ENCODE measurements at regions not wholly inside any gene's neighbourhood (a gene's known extent, or its start where the extent isn't known, plus 50 kb on each side); places are given as distances from the start of the nearest gene placed in this dataset.
A peak's percentile ranks its signal among the peaks of the same experiment; 100 is the strongest.

DNA sequence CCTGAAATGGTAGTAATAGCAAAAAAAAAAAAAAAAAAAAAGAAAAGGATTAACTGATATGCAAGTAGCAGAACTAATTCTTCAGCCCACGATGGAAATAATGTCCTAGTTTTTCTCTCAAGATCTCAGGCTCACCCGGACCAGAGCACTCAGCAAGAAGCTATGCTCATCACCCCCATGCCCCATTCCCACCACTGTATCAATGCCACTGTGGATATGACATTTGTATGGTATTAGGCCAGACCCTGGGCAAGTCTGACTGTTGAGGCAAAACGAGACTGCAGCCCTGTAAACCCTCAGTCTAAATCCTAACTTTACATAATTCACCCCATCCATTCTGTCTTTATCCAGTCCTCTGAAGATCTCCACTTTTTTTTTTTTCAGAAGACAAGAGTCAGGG lies 186.1 kb upstream of the KLF14 start:
- Mint-ChIP-seq H3K4me1 (peaks cover 33% of the 10 kb centered on the region), H3K4me3 (no peak overlapping the region), H3K36me3 (no peaks in the 10 kb centered on the region), H3K9me3 (no peaks in the 10 kb centered on the region), H3K27me3 (ENCODE audit: low read depth) (no peaks in the 10 kb centered on the region; the same call in 1 of the 2 replicates), H3K27ac (no peak overlapping the region; the same call in 1 of the 2 replicates)
- no peak for DNase-seq (ENCODE audit: low spot score)
- POLR2A ChIA-PET = no interaction called here
- no peak for ATAC-seq
- no peak for TF ChIP-seq JUN (CRISPR knock-in tag; IDR thresholded peaks at IDR 0.05)
- no peak for TF ChIP-seq ESRRA (CRISPR knock-in tag; IDR thresholded peaks at IDR 0.05; ENCODE audit: borderline replicate concordance)
- no peak for TF ChIP-seq CREB1 (CRISPR knock-in tag; IDR thresholded peaks at IDR 0.05)
- no peak for TF ChIP-seq NR3C1 (CRISPR knock-in tag; conservative IDR thresholded peaks at IDR 0.05; ENCODE audit: low read depth)
- TF ChIP-seq RORB (CRISPR knock-in tag; IDR thresholded peaks at IDR 0.05) = no peak
- no peak for TF ChIP-seq CDX4 (CRISPR knock-in tag; IDR thresholded peaks at IDR 0.05; ENCODE audit: borderline replicate concordance)
- TF ChIP-seq, protein P1, sequence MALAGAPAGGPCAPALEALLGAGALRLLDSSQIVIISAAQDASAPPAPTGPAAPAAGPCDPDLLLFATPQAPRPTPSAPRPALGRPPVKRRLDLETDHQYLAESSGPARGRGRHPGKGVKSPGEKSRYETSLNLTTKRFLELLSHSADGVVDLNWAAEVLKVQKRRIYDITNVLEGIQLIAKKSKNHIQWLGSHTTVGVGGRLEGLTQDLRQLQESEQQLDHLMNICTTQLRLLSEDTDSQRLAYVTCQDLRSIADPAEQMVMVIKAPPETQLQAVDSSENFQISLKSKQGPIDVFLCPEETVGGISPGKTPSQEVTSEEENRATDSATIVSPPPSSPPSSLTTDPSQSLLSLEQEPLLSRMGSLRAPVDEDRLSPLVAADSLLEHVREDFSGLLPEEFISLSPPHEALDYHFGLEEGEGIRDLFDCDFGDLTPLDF (CRISPR knock-in tag; IDR thresholded peaks at IDR 0.05) = no peak
- TF ChIP-seq FOXP1 (CRISPR knock-in tag; IDR thresholded peaks at IDR 0.05; ENCODE audit: borderline replicate concordance) = no peak
- no peak for TF ChIP-seq RELA (CRISPR knock-in tag; IDR thresholded peaks at IDR 0.05; ENCODE audit: borderline replicate concordance)
- no peak for TF ChIP-seq ZNF671 (CRISPR knock-in tag; IDR thresholded peaks at IDR 0.05)
- no peak for TF ChIP-seq NFE2L1 (CRISPR knock-in tag; IDR thresholded peaks at IDR 0.05)
- no peak for TF ChIP-seq ZNF263 (CRISPR knock-in tag; IDR thresholded peaks at IDR 0.05; ENCODE audit: low read depth)
- CTCF ChIA-PET = no interaction called here

- ATAC-seq = peak; percentile 61
- ChIA-PET CTCF (interaction anchor here (0.5 to 3.8 kb wide), 5 partner anchors 25 to 551 kb away, joined by 3 to 37 read pairs (median 3); no protein-coding TSS in a partner anchor), POLR2A (interaction anchor here (1.0 kb wide), 1 partner anchor 9 kb away, joined by 3 read pairs; no protein-coding TSS in a partner anchor)
- TF ChIP-seq ETV6 (CRISPR knock-in tag; IDR thresholded peaks at IDR 0.05) = no peak
- TF ChIP-seq ZNF317 (CRISPR knock-in tag; IDR thresholded peaks at IDR 0.05; ENCODE audit: borderline replicate concordance, low read depth) = no peak
- no peak for TF ChIP-seq TEAD1 (CRISPR knock-in tag; IDR thresholded peaks at IDR 0.05)
- TF ChIP-seq IRF2 (CRISPR knock-in tag; IDR thresholded peaks at IDR 0.05; ENCODE audit: borderline replicate concordance, low read depth) = no peak
- TF ChIP-seq JUN (CRISPR knock-in tag; IDR thresholded peaks at IDR 0.05) = no peak
- no peak for TF ChIP-seq ZNF416 (CRISPR knock-in tag; IDR thresholded peaks at IDR 0.05)
- no peak for TF ChIP-seq NR3C1 (CRISPR knock-in tag; conservative IDR thresholded peaks at IDR 0.05; ENCODE audit: low read depth)
- TF ChIP-seq, protein P2, sequence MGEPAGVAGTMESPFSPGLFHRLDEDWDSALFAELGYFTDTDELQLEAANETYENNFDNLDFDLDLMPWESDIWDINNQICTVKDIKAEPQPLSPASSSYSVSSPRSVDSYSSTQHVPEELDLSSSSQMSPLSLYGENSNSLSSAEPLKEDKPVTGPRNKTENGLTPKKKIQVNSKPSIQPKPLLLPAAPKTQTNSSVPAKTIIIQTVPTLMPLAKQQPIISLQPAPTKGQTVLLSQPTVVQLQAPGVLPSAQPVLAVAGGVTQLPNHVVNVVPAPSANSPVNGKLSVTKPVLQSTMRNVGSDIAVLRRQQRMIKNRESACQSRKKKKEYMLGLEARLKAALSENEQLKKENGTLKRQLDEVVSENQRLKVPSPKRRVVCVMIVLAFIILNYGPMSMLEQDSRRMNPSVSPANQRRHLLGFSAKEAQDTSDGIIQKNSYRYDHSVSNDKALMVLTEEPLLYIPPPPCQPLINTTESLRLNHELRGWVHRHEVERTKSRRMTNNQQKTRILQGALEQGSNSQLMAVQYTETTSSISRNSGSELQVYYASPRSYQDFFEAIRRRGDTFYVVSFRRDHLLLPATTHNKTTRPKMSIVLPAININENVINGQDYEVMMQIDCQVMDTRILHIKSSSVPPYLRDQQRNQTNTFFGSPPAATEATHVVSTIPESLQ (CRISPR knock-in tag; IDR thresholded peaks at IDR 0.05) = no peak
- no peak for TF ChIP-seq RELA (CRISPR knock-in tag; IDR thresholded peaks at IDR 0.05; ENCODE audit: borderline replicate concordance)
- TF ChIP-seq, protein P3, sequence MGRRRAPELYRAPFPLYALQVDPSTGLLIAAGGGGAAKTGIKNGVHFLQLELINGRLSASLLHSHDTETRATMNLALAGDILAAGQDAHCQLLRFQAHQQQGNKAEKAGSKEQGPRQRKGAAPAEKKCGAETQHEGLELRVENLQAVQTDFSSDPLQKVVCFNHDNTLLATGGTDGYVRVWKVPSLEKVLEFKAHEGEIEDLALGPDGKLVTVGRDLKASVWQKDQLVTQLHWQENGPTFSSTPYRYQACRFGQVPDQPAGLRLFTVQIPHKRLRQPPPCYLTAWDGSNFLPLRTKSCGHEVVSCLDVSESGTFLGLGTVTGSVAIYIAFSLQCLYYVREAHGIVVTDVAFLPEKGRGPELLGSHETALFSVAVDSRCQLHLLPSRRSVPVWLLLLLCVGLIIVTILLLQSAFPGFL (CRISPR knock-in tag; IDR thresholded peaks at IDR 0.05; ENCODE audit: borderline replicate concordance) = no peak
- TF ChIP-seq TP53 (CRISPR knock-in tag; IDR thresholded peaks at IDR 0.05) = no peak
- TF ChIP-seq TEAD4 (CRISPR knock-in tag; IDR thresholded peaks at IDR 0.05) = no peak
- TF ChIP-seq, protein P4, sequence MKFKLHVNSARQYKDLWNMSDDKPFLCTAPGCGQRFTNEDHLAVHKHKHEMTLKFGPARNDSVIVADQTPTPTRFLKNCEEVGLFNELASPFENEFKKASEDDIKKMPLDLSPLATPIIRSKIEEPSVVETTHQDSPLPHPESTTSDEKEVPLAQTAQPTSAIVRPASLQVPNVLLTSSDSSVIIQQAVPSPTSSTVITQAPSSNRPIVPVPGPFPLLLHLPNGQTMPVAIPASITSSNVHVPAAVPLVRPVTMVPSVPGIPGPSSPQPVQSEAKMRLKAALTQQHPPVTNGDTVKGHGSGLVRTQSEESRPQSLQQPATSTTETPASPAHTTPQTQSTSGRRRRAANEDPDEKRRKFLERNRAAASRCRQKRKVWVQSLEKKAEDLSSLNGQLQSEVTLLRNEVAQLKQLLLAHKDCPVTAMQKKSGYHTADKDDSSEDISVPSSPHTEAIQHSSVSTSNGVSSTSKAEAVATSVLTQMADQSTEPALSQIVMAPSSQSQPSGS (CRISPR knock-in tag; IDR thresholded peaks at IDR 0.05; ENCODE audit: borderline replicate concordance, low read depth) = no peak
- TF ChIP-seq MYBL2 (CRISPR knock-in tag; IDR thresholded peaks at IDR 0.05) = no peak
- H3K4me1 Mint-ChIP-seq = peaks cover 22% of the 10 kb centered on the region
- H3K4me3 Mint-ChIP-seq = no peak overlapping the region
- H3K27me3 Mint-ChIP-seq (ENCODE audit: low read depth) = no peaks in the 10 kb centered on the region; the same call in 1 of the 2 replicates
- H3K36me3 Mint-ChIP-seq = no peaks in the 10 kb centered on the region
- peak overlapping the region; percentile 89 for H3K27ac Mint-ChIP-seq
- no peak for DNase-seq (ENCODE audit: low spot score)
- H3K9me3 Mint-ChIP-seq = no peaks in the 10 kb centered on the region
Measured at GRCh38 chr7:130921391-130922180, 187.6 kb upstream of the KLF14 start.

Measured in WTC11 (cell line).